KMS-11 (cell line): ENCODE measurements at regions not wholly inside any gene's neighbourhood (a gene's known extent, or its start where the extent isn't known, plus 50 kb on each side); places are given as distances from the start of the nearest gene placed in this dataset.
A peak's percentile ranks its signal among the peaks of the same experiment; 100 is the strongest.

ENCODE experiments used
- H2AFZ ChIP-seq: fragments of 200-600 bp; sonication (generic); 2 replicates; pipeline ENCODE4 v1.6.1; 2016; ENCODE audit warnings: antibody characterized with exemption, mixed run types, low read depth
- H3K27ac ChIP-seq: fragments of 200-600 bp; sonication (generic); 2 replicates; pipeline ENCODE4 v1.6.1; 2016; ENCODE audit warnings: mild to moderate bottlenecking, mixed run types
- H3K27me3 ChIP-seq: fragments of 200-600 bp; sonication (generic); 2 replicates; pipeline ENCODE4 v1.6.1; 2017; ENCODE audit warnings: mild to moderate bottlenecking, low read depth, mixed run types, moderate library complexity; ENCODE audit not compliant: insufficient read depth
- H3K36me3 ChIP-seq: fragments of 200-600 bp; sonication (generic); 2 replicates; pipeline ENCODE4 v1.6.1; 2017; ENCODE audit warnings: mild to moderate bottlenecking, mixed run types; ENCODE audit not compliant: insufficient read depth
- H3K4me1 ChIP-seq: fragments of 200-600 bp; sonication (generic); 2 replicates; pipeline ENCODE4 v1.6.1; 2016; ENCODE audit warnings: mild to moderate bottlenecking, low read depth, mixed run types; ENCODE audit not compliant: poor library complexity, severe bottlenecking
- H3K4me2 ChIP-seq: fragments of 200-600 bp; sonication (generic); 2 replicates; pipeline ENCODE4 v1.7.0; 2016; ENCODE audit warnings: mild to moderate bottlenecking, mixed run types
- H3K4me3 ChIP-seq: fragments of 200-600 bp; sonication (generic); IDR thresholded peaks from 2 replicates; pipeline ENCODE4 v1.6.1; 2017; ENCODE audit warnings: low read depth, low read length, mixed read lengths; ENCODE audit not compliant: insufficient read depth
- H3K79me2 ChIP-seq: fragments of 200-600 bp; sonication (generic); 2 replicates; pipeline ENCODE4 v1.6.1; 2016; ENCODE audit warnings: low read depth, mixed run types; ENCODE audit not compliant: insufficient read depth
- H3K9ac ChIP-seq: fragments of 200-600 bp; sonication (generic); 2 replicates; pipeline ENCODE4 v1.6.1; 2016; ENCODE audit warnings: mild to moderate bottlenecking, mixed run types
- H4K20me1 ChIP-seq: fragments of 200-600 bp; sonication (generic); 2 replicates; pipeline ENCODE4 v1.6.1; 2016; ENCODE audit warnings: mild to moderate bottlenecking, mixed run types; ENCODE audit not compliant: insufficient read depth
- TF ChIP-seq, protein P1 (sequence below): fragments of 200-600 bp; sonication (generic); conservative IDR thresholded peaks from 2 replicates; pipeline ENCODE4 v1.6.1; 2017; ENCODE audit warnings: low read depth, mild to moderate bottlenecking, antibody characterized with exemption, low read length, moderate library complexity, mixed read lengths

DNA sequence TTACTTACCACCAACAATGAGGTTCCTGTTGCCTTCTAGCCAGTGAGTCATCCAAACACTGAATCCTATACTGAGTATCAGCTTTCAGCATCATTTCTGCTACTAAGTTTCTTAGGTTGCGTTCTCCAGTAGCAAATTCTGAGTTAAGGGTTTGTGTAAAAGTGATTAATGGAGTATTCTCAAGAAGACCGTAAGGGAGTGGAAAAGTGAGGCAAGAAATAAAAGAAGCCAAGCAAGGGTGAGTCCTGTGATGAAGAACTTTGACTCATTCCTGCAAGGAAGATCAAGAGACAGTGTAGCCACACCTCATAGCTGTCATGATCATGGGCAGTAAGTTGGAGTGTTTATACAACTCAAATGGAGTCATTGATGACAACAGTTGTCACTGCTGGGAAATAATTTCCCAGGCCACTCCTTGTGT is 446.2 kb downstream of the RAPGEF2 start:
- no peaks in the 10 kb centered on the region for H3K36me3 ChIP-seq
- H3K4me3 ChIP-seq: no peak overlapping the region

DNA sequence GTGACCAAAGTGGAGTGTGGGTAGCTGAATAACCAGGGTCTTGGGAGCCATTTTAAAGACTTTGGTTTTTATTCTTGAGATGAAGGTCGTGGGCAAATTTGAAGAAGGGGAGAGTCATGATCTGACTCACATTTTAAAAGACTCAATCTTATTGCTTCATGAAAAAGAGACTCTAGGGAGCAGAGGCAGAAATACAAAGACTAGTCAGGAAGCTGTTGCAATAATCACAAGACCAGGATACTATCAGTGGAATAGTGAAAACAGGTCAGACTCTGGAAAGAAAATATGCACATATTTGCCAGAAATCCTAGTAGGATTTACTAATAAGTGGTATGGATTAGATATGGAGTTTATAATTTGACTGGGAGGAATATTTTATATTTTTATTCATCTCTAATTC is 448.4 kb downstream of the RAPGEF2 start:
- no peaks in the 10 kb centered on the region for H3K27me3 ChIP-seq

More for the DNA sequence above, 446.2 kb downstream of the RAPGEF2 start:
- TF ChIP-seq, protein P1, sequence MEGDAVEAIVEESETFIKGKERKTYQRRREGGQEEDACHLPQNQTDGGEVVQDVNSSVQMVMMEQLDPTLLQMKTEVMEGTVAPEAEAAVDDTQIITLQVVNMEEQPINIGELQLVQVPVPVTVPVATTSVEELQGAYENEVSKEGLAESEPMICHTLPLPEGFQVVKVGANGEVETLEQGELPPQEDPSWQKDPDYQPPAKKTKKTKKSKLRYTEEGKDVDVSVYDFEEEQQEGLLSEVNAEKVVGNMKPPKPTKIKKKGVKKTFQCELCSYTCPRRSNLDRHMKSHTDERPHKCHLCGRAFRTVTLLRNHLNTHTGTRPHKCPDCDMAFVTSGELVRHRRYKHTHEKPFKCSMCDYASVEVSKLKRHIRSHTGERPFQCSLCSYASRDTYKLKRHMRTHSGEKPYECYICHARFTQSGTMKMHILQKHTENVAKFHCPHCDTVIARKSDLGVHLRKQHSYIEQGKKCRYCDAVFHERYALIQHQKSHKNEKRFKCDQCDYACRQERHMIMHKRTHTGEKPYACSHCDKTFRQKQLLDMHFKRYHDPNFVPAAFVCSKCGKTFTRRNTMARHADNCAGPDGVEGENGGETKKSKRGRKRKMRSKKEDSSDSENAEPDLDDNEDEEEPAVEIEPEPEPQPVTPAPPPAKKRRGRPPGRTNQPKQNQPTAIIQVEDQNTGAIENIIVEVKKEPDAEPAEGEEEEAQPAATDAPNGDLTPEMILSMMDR: no peak
- Histone ChIP-seq H2AFZ (no peak overlapping the region), H3K27ac (no peak overlapping the region), H3K4me2 (no peak overlapping the region), H3K27me3 (no peaks in the 10 kb centered on the region), H3K4me1 (no peaks in the 10 kb centered on the region), H4K20me1 (no peaks in the 10 kb centered on the region), H3K79me2 (no peaks in the 10 kb centered on the region), H3K9ac (no peak overlapping the region)

DNA sequence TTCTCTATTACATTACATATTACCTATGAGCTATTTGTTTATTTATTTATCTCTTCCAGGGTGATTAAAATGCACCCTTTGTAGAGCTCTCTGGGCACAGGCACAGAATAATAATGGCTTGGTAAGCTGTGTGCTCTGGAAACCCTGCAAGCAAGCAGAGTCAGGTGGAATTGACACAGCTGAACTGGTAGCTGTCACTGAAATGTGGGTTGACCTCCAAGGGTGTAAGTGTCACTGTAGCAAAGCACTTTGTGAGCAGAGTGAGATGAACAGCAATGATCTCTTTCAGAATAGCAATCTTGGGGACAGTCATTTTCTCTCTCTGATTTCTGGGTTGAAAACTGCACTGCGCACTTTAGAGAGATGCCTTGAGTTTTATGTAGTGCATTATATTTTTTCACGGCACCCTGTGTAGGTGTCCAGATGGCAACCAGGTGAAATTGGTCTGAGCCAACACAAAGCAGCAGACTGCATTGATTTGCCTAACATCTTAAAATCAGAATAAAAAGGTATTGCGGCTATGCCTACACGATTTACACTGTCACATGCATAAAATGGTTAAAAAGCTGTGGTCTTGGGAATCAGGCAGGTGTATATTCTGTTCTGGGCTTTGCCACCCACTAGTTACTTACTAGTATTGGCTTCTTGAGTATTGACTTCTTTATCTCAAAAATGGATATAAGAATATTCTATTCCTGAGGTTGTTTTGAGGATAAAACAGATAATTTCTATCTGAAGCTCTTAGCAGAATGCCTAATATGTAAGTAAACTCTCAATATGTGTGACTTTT is 450.3 kb downstream of the RAPGEF2 start:
- H3K79me2 ChIP-seq: no peaks in the 10 kb centered on the region
- H3K36me3 ChIP-seq: no peaks in the 10 kb centered on the region
- no peaks in the 10 kb centered on the region for H3K27me3 ChIP-seq
- H3K4me3 ChIP-seq: no peak overlapping the region
- H4K20me1 ChIP-seq: no peaks in the 10 kb centered on the region
- TF ChIP-seq, protein P1: no peak
- H3K27ac ChIP-seq: no peak overlapping the region
- no peak overlapping the region for H3K9ac ChIP-seq
- no peak overlapping the region for H3K4me2 ChIP-seq
- H2AFZ ChIP-seq: no peak overlapping the region
- H3K4me1 ChIP-seq: no peaks in the 10 kb centered on the region

More for the DNA sequence above, 448.4 kb downstream of the RAPGEF2 start:
- H3K79me2 ChIP-seq: no peaks in the 10 kb centered on the region
- H4K20me1 ChIP-seq: no peaks in the 10 kb centered on the region
- no peaks in the 10 kb centered on the region for H3K36me3 ChIP-seq
- H3K27ac ChIP-seq: no peak overlapping the region
- no peak overlapping the region for H3K4me2 ChIP-seq
- no peaks in the 10 kb centered on the region for H3K4me1 ChIP-seq
- TF ChIP-seq, protein P1: no peak
- no peak overlapping the region for H3K9ac ChIP-seq
- peak overlapping the region; percentile 12; the same call in 1 of the 2 replicates for H2AFZ ChIP-seq
- no peak overlapping the region for H3K4me3 ChIP-seq

DNA sequence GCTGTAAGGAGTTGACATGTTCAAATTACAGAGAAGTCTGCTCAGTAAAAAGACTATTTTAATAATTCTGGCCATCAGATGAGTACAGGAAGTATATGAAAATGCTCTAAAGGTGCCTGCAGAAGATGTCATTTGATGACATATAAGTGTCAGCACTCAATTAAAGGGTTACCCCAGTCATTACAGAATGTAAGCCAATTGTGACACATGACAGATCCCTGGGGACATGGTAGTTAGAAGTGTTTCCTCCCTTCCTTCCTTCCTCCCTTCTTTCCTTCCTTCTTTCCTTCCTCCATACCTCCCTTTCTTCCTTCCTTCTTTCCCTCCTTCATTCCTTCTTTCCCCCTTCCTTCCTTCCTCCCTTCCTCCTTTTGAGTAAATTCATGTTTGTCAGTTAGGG is 453.0 kb downstream of the RAPGEF2 start:
- H3K27me3 ChIP-seq: no peaks in the 10 kb centered on the region
- H3K4me3 ChIP-seq: no peak overlapping the region
- no peaks in the 10 kb centered on the region for H4K20me1 ChIP-seq
- no peaks in the 10 kb centered on the region for H3K79me2 ChIP-seq
- no peak overlapping the region for H3K4me2 ChIP-seq
- H3K9ac ChIP-seq: no peak overlapping the region
- no peak overlapping the region for H3K27ac ChIP-seq
- TF ChIP-seq, protein P1: no peak
- no peaks in the 10 kb centered on the region for H3K4me1 ChIP-seq
- H2AFZ ChIP-seq: no peak overlapping the region
- no peaks in the 10 kb centered on the region for H3K36me3 ChIP-seq
